ENCODE measurements at regions not wholly inside any gene's neighbourhood (a gene's known extent, or its start where the extent isn't known, plus 50 kb on each side); places are given as distances from the start of the nearest gene placed in this dataset.

GRCh38 chr4:54913751-54914526 is 211.5 kb downstream of the KDR start:
- no peak for DNase-seq

- DNase-seq, result no peak
Measured at GRCh38 chr4:54912155-54912554, 213.2 kb downstream of the KDR start.

DNA sequence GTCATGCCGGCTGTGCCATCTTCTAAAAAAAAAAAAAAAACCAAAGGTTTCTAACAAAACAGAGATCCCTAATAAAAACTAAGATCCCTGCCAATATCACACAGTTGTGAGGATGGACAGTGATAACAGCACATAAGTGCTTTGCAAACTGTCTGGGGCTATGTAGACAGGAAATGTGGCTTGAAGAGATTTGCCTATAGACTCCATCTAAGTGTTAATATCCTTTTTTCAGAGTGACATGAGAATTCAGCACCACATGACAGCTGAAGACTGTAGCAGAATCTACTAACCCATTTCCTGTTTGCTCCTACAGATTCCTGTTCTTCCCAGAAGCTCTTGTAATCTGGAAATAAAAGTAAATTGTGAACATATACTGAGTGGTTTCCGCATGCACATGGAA is 215.4 kb downstream of the KDR start:
- DNase-seq, result no peak

- DNase-seq, result no peak
Measured at GRCh38 chr4:54908763-54909162, 216.6 kb downstream of the KDR start.

- DNase-seq, result no peak
Measured at GRCh38 chr4:54904953-54905352, 220.4 kb downstream of the KDR start.

GRCh38 chr4:54902976-54903375 is 222.4 kb downstream of the KDR start:
- DNase-seq, result no peak

GRCh38 chr4:54902271-54902670 is 223.1 kb downstream of the KDR start:
- DNase-seq, result peak; percentile 27

DNA sequence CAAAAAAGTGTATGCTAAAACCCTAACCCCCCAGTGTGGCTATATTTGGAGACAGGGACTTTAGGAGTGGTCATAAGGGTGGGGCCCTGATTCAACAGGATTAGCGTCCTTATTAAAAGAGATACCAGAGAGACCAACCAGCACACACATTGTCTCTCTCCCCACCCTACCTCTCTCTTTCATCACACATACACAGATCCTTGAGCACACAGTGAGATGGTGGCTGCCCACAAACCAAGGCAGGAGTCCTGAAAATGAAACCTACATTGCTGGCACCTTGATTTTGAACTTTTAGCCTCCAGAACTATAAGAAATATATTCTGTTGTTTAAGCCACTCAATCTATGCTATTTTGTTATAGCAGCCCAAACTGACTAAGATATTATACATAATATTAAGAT is 224.2 kb downstream of the KDR start:
- DNase-seq, result no peak

GRCh38 chr4:54898656-54899340 is 226.6 kb downstream of the KDR start:
- DNase-seq, result no peak

DNA sequence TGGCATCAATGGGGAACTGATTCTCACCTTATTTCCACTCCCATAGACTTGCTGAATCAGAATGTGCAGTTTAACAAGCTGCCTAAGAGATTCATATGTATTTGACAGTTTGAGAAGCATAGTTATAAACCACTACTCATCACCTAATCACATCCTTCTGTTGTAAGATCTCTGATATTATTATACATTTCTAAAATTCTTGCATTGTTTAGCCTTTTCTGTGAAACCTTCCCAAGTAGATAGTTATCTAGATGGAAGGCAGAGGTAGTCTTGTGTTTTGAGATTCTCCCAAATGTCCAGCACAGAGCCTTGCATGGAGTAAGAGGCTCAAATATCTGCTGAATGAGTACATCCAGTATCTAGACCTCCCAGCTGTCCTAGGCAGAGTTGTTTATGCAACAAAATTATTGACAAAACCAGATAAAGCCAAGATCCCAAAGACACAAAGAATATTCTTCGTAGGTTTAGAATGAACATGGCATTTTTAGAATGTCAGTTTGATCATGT is 227.3 kb downstream of the KDR start:
- no peak for DNase-seq

DNA sequence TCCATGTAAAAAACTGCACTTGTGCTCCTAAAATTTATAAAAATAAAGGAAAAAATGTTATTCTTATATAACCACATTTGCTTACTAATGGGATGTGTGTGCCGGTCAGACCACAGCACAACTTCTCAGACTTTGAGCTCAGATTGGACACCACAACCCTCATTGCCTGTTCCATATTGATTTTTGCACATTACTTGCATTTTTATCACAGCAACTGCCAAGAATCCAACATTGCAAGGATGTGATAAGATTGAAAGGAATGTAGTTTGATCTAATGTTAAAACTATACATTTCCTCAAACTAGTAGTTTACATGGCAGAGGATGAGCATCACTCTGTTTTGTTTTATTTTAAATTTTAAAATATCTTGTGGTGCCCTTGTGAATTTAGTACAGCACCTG is 227.8 kb downstream of the KDR start:
- DNase-seq, result no peak

- no peak for DNase-seq
Measured at GRCh38 chr4:54882616-54883015, 224.9 kb downstream of the KIT start.

- DNase-seq, result no peak
Measured at GRCh38 chr4:54879576-54879975, 221.8 kb downstream of the KIT start.

DNA sequence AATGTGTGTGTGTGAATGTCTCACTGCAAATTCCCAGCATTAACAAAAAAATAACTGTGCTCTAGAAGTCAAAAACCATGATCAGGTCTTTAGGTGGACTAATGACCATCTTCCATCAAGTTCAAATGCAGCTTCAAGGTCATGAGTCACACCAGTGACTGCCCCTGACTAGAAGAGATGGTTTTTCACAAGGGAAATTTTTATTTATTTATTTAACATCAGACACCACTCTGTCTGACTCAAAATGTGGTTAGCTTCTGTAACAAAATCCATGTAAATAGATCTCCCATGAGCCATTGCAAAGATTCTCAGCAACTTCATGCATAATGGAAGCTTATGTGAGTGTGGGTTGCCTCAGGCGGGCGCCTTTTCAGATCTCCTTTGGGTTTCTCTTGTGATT is 219.2 kb downstream of the KIT start:
- DNase-seq, result no peak

DNA sequence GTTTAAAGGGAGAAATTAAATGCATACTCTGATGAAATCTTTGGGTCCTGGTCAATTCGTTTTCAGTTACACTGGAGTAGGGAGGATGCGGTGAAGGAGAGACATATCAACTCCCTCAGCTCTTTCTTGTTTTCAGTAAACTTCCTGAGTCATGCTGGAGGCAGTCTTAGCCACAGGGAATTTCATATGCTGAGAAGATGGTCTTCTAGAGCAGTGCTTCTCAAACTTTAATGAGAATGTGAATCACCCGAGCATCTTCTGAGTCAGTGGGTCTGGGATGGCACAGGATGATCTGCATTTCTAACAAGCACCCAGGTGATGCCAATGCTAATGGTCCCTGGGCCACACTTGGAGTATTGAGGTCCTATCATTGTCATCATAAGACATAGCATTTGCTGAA is 214.5 kb downstream of the KIT start:
- no peak for DNase-seq

DNA sequence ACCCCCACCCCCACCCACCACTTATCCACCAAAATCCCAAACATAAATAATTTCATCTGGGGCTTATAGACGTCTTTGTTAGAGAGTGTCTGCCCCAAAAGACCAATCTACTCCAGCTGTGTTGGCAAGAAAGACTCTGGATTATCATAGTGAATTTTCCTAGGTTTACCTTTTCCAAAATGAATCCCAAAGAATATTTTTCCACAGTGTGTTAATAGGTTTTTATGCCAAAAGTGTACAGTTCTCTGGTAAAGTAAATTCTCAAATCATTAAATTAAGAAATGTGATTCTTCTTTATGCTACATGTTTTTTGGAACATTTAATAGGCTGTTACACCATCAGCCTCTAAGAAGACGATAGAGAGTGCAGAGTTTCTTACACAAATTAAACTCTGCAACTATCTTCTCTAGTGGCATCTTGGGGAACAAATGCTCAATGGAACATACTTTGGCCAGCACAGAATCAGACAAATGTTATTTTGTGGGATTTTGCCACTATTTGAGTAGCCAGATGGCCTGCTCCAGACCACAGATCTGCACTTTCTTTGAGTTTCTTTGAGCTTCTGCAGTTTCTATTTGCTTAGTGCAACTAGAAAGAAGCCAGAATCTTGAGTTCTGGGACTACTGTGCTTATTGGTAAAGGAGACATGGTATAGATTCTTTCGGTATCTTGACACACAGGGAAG is 206.0 kb downstream of the KIT start:
- no peak for DNase-seq

DNA sequence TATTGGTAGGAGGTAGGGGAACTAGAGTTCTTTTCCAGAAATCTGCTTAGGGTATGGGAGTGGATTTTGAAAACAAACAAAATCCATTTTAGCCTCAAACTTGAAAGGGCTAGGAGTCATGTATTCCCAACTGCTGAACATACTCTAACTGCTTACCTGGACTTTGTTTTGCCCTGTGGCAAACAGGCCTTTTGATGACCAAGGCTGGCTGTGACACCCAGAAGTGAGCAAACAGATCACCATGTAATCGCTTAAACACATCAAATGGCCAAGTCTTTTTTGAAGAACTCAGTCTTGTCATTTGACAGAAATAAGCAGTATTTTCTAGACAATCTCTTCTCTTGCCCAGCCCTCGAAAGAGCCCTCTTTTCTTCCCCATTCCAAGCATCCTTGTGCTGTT is 203.4 kb downstream of the KIT start:
- no peak for DNase-seq

- DNase-seq, result no peak
Measured at GRCh38 chr4:54855191-54855854, 197.6 kb downstream of the KIT start.

GRCh38 chr4:54852602-54853001 is 194.8 kb downstream of the KIT start:
- DNase-seq, result no peak

GRCh38 chr4:54852054-54852453 is 194.3 kb downstream of the KIT start:
- DNase-seq, result no peak

DNA sequence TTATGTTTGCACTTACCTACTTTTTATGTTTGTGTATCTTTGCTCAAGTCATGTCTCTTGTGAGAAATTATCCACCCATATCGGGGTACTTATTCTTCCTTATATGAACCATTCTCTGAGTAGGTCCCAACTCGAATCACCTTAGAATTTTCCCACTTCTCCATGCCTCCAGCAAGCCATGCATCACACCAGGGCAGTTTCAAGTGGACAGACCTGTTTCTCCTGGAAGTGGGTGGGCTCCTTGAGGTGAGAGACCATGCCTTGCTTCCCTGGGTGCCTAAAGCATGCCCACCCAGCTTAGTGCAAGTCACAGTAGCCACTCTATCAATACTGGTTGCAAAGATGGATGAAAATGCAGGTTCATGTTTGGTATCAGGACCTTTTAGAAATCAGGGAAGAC is 187.2 kb downstream of the KIT start:
- no peak for DNase-seq

- no peak for DNase-seq
Measured at GRCh38 chr4:54843946-54844345, 186.2 kb downstream of the KIT start.

GRCh38 chr4:54843106-54843505 is 185.3 kb downstream of the KIT start:
- DNase-seq, result no peak

All from NCI-H1048 (cell line).